HepG2 (cell line): ENCODE measurements at regions not wholly inside any gene's neighbourhood (a gene's known extent, or its start where the extent isn't known, plus 50 kb on each side); places are given as distances from the start of the nearest gene placed in this dataset.

Experiments used
- GABPA ChIP-seq, 2 experiments: IDR thresholded peaks; 2 replicates each; pipeline ENCODE4 v1.6.1; 2011 to 2016; ENCODE audit warnings: low read depth in 2 of 2, low read length in 1 of 2, missing biosample characterization in 1 of 2, missing genetic modification characterization in 1 of 2
- KDM5A ChIP-seq: fragments of 200-600 bp; sonication (generic); IDR thresholded peaks from 2 replicates; pipeline ENCODE4 v1.7.0; 2018; ENCODE audit warnings: antibody characterized with exemption, mild to moderate bottlenecking, low read length, borderline replicate concordance
- MAFK ChIP-seq, 2 experiments: IDR thresholded peaks in 1 of 2; conservative IDR thresholded peaks in 1 of 2; 2 replicates each; pipeline ENCODE4 v1.6.1; 2011; ENCODE audit warnings: improper control_type of control experiment in 2 of 2, low read length in 2 of 2
- MTF2 ChIP-seq: sonication (generic); formaldehyde crosslinking; IDR thresholded peaks from 2 replicates; pipeline ENCODE4 v1.5.0; 2020; ENCODE audit warnings: missing genetic modification reagents, borderline replicate concordance
- SUZ12 ChIP-seq: fragments of 150-350 bp; IDR thresholded peaks from 2 replicates; pipeline ENCODE4 v1.6.1; 2014; ENCODE audit warnings: low read depth, low read length
- ZKSCAN1 ChIP-seq: fragments of 150-350 bp; IDR thresholded peaks from 2 replicates; pipeline ENCODE4 v1.6.1; 2014; ENCODE audit warnings: low read length
- ZNF10 ChIP-seq: sonication (generic); formaldehyde crosslinking; IDR thresholded peaks from 2 replicates; pipeline ENCODE4 v1.4.0; 2020; ENCODE audit warnings: mild to moderate bottlenecking, low read depth, missing genetic modification reagents, borderline replicate concordance
- ZNF335 ChIP-seq: sonication (generic); formaldehyde crosslinking; IDR thresholded peaks from 2 replicates; pipeline ENCODE4 v1.4.0; 2020; ENCODE audit warnings: missing genetic modification reagents
- ZNF530 ChIP-seq: sonication (generic); formaldehyde crosslinking; IDR thresholded peaks from 2 replicates; pipeline ENCODE4 v1.5.0; 2020; ENCODE audit warnings: low read depth, mild to moderate bottlenecking, missing genetic modification reagents
- ZNF790 ChIP-seq: sonication (generic); formaldehyde crosslinking; IDR thresholded peaks from 2 replicates; pipeline ENCODE4 v1.8.0; 2022; ENCODE audit warnings: missing genetic modification reagents, mild to moderate bottlenecking, borderline replicate concordance
- ZSCAN22 ChIP-seq: sonication (generic); formaldehyde crosslinking; IDR thresholded peaks from 2 replicates; pipeline ENCODE4 v1.4.0; 2020; ENCODE audit warnings: mild to moderate bottlenecking, missing genetic modification reagents
- TF ChIP-seq, protein P1 (sequence below): sonication (generic); formaldehyde crosslinking; IDR thresholded peaks from 2 replicates; pipeline ENCODE4 v1.4.0; 2020; ENCODE audit warnings: missing genetic modification reagents
- TF ChIP-seq, protein P2 (sequence below): sonication (generic); formaldehyde crosslinking; IDR thresholded peaks from 2 replicates; pipeline ENCODE4 v1.5.0; 2020; ENCODE audit warnings: mild to moderate bottlenecking, missing genetic modification reagents, moderate library complexity

DNA sequence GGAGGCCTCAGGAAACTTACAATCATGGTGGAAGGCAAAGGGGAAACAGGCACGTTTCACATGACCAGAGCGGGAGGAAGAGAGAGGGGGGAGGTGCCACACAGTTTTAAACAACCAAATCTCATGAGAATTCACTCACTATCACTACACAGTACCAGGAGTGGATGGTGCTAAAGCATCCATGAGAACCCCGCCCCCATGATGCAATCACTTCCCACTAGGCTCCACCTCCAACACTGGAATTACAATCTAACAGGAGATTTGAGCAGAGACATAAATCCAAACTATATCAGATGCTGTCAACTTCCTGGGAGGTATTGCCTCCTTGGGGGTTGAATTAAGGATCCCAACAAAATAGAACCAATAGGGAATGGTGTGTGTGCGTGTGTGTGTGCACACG, 407.1 kb downstream of the MED10 start:
- TF ChIP-seq KDM5A (no peak), ZNF335 (CRISPR knock-in tag) (no peak), ZNF10 (CRISPR knock-in tag) (no peak), GABPA (IDR thresholded peaks at IDR 0.05; ENCODE audit: low read depth, low read length) (no peak), GABPA (CRISPR knock-in tag; IDR thresholded peaks at IDR 0.05; ENCODE audit: low read depth) (no peak), ZNF790 (CRISPR knock-in tag) (no peak), MTF2 (CRISPR knock-in tag) (no peak), ZSCAN22 (CRISPR knock-in tag) (no peak), ZNF530 (CRISPR knock-in tag) (no peak), SUZ12 (no peak), ZKSCAN1 (no peak), MAFK (conservative IDR thresholded peaks at IDR 0.05 in 1 of 2, IDR thresholded peaks at IDR 0.05 in 1 of 2; ENCODE audit: low read length in 2 of 2) (no peak)
- TF ChIP-seq, protein P1, sequence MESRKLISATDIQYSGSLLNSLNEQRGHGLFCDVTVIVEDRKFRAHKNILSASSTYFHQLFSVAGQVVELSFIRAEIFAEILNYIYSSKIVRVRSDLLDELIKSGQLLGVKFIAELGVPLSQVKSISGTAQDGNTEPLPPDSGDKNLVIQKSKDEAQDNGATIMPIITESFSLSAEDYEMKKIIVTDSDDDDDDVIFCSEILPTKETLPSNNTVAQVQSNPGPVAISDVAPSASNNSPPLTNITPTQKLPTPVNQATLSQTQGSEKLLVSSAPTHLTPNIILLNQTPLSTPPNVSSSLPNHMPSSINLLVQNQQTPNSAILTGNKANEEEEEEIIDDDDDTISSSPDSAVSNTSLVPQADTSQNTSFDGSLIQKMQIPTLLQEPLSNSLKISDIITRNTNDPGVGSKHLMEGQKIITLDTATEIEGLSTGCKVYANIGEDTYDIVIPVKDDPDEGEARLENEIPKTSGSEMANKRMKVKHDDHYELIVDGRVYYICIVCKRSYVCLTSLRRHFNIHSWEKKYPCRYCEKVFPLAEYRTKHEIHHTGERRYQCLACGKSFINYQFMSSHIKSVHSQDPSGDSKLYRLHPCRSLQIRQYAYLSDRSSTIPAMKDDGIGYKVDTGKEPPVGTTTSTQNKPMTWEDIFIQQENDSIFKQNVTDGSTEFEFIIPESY (CRISPR knock-in tag): no peak
- TF ChIP-seq, protein P2, sequence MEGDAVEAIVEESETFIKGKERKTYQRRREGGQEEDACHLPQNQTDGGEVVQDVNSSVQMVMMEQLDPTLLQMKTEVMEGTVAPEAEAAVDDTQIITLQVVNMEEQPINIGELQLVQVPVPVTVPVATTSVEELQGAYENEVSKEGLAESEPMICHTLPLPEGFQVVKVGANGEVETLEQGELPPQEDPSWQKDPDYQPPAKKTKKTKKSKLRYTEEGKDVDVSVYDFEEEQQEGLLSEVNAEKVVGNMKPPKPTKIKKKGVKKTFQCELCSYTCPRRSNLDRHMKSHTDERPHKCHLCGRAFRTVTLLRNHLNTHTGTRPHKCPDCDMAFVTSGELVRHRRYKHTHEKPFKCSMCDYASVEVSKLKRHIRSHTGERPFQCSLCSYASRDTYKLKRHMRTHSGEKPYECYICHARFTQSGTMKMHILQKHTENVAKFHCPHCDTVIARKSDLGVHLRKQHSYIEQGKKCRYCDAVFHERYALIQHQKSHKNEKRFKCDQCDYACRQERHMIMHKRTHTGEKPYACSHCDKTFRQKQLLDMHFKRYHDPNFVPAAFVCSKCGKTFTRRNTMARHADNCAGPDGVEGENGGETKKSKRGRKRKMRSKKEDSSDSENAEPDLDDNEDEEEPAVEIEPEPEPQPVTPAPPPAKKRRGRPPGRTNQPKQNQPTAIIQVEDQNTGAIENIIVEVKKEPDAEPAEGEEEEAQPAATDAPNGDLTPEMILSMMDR (CRISPR knock-in tag): no peak
